ENCODE measurements at regions not wholly inside any gene's neighbourhood (a gene's known extent, or its start where the extent isn't known, plus 50 kb on each side); places are given as distances from the start of the nearest gene placed in this dataset.

- no peak for DNase-seq (ENCODE audit: low read depth in 2 of 2)
These were observed 208.3 kb upstream of the FANCL start for GRCh38 chr2:58449286-58450010.

DNA sequence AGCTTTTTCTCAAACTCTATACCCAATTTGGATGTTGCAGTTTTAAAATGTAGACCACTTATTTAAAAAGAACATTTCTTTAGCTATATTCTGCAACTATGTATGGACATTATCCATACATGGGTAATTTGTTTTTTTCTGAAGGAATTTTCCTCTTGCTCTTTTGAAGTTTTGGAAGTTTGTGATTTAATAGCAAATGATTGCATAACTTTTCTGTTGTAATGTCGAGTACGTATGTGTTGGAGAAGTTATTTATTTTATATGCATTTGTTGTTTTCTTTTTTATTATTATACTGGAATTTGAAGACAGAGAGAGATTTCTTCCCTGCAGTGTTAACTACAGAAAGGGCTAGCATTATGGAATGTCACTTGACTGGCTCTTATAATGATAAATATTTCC is 207.7 kb upstream of the FANCL start:
- DNase-seq (ENCODE audit: low read depth in 2 of 2) = no peak

GRCh38 chr2:58448065-58448507 is 207.0 kb upstream of the FANCL start:
- DNase-seq (ENCODE audit: low read depth in 2 of 2) = no peak

DNA sequence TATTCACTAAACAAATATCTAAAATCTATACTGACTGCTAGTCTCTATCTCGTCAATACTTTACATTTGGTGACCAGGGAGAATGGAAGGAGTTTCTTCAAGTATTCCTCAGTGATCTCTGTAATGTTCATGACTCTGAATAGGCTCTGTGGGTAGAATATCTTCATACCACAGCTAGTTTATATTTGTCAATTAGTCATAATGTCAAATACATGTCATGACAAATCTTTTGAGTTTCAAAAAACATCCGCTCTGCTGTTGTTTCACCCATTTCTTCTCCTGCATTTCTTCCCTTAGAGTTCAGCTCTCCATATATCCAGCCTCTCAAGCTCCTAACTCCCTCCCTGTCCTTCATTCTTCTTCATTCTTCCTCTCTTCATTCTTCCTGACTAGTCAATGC is 206.5 kb upstream of the FANCL start:
- no peak for DNase-seq (ENCODE audit: low read depth in 2 of 2)

DNA sequence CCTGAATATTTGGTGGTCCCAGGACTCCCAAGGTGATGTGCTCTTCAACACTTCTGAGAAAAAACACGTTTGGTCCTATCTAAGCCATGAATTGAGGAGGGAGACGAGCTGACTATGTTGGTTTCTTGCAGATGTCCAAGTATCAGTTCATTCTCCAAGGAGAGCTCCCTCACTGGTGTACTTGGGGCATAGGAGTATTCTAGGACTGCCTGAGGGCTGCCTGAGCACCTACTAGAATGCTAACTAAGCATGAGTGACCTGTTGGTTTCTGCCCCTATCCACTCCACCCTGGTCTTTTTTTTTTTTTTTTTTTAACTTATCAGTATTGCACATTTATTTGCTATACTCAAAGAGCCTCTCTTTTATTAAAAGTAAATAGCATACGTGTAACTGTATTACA is 200.5 kb upstream of the FANCL start:
- no peak for DNase-seq (ENCODE audit: low read depth in 2 of 2)

DNA sequence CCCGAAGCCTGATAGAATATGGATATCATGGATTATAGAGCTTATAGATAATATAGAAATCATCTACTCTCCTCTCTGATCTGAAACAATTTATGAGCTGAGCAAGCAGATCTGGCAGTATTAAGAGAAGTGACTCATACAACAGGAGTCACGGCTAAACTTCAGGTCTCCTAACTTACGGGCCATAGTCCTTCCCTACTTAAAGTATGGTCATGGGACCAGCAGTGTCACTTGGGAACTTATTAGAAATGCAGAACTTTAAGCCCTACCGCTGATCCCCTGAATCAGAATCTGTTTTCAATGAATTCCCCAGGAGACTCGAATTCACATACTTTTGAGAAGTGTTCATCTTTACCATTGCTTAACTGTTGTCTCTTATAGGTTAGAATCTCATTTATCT is 195.7 kb upstream of the FANCL start:
- DNase-seq (ENCODE audit: low read depth in 2 of 2) = no peak

GRCh38 chr2:58435246-58435645 is 194.1 kb upstream of the FANCL start:
- no peak for DNase-seq (ENCODE audit: low read depth in 2 of 2)

GRCh38 chr2:58434692-58435091 is 193.6 kb upstream of the FANCL start:
- no peak for DNase-seq (ENCODE audit: low read depth in 2 of 2)

DNA sequence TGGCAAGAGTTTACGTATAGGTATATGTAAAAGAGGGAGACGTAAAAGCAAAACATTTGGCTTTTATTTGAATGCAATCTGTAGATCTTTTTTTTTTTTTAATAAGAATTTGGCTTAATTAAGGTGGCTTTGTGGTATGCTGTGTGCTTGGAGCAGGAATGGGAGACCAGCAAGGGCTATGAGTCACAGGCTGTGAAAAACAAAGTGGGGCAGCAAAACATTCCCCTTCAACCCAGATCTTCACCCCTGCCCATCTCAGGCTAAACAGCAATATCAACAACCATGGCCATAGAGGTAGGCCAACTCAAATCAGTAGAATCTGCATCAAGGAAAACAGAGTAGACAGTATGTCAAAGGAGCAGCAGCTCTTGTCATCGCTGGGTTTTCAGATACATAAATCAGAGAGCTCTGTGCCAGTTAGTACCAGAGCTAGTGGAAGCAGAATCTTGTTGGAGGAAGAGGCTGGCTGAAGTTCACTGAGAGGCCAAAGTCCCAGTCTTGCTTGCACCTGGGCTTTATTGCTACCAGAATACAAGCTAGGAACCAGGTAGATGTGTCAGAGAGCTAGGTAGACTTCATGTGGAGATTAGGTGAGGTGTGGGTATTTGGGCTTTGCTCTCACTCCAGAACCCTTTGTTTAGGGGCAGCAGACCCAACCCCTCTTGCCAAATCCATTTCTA is 191.5 kb upstream of the FANCL start:
- DNase-seq (ENCODE audit: low read depth in 2 of 2) = no peak

GRCh38 chr2:58429014-58429875 is 188.1 kb upstream of the FANCL start:
- DNase-seq (ENCODE audit: low read depth in 2 of 2) = no peak

DNA sequence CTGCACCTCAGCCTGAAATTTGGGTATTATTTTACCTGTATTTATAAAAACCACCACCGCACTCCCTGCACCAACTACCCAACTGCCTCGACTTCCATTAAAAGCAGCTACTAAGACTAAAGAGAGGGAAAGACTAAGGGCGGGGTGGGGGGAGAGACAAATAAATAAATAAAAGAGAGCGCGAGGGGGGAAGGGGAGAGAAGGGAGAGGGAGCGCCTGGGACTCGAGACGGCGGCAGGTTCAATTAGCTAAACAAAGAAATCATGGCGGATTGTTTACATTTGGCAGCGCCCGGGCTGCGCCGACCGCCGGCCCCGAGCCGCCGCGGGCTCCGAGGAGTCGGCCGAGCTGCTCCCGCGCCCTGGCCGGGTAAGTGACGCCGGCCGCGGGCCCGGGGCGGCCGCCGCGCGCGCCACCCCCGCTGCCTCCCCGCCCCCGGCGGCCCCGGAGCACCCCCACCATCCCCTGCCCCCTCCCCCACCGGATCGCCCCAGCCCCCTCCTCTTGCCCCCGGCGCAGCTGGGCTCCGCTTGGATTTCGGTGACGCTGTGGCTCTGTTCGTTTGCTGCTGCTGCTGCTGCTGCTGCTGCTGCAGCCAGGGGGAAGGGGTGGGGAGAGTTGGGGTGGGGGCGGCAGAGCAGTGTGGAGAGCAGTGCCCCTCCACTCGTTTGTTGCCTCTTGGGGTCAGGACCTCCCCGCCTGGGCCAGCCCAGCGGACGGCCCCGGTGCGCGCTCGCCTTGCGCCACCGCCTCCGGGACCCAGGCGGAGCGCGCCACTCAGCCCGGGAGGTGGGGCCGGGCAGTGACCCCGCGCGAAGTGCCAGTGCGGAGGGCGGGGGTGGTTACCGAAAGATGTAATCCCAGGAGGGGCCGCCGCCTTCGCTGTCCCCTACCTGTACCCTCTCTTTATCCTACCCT is 187.2 kb upstream of the FANCL start:
- DNase-seq (ENCODE audit: low read depth in 2 of 2) = no peak

DNA sequence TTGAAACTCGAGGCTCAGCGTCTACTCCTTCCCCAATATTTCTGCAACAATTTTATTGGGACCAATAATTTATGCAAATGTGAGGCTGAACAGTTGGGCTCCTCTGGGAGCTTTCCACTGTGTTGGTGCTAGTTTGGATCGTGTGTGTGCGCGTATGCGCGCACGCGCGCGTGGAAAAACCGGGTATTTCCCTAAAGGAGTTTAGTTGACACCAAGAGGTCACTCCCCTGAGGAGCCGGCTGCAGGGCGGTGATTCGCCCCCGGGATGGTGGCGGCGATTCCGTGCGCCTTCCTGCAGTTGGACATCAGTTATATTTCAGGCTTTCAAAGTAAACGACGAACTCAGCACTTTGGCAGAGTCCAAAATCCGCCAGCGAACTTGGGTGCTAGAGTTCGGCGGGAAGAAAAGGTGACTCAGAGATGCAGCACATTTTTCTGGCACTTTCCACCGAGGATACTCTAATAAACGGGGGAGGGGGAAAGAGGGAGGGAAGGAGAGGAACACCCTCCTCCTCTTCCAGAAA is 186.5 kb upstream of the FANCL start:
- DNase-seq (ENCODE audit: low read depth in 2 of 2) = no peak

DNA sequence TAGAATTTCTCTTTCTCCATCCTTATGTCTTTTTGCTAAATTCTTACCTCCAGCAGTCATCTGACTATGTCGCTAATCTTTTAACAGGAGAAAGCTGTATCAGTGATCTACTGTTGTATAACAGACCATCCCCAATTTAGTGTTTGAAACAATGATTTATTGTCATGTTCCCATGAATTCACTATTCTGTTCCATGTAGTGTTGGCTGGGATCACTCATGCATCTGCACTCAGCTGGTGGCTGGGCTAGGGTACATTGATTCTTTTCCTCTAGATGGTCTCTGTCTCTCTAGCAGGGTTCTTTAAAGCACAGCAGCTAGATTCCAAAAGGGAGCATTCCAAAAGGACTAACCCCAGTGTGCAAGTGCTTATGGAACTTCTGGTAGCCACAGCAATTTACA is 184.2 kb upstream of the FANCL start:
- no peak for DNase-seq (ENCODE audit: low read depth in 2 of 2)

DNA sequence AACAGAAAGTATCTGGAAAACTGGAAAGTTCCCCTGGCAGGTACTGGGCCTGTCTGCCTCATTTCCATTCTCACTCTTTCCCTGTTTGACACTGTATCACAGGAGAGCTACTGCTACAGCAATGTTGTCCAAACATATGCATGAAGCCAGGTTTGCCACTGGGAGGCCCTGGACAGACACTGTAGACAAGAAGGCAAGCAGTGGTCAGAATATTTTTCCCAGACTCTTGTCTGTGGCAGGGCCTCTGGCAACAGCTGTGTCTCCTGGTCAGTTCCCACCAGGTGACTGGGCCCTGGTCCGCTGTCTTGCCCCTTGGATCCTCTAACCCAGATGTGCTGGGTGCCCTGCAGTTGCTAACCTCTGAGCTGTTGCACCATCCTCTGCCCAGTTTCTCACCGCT is 178.9 kb upstream of the FANCL start:
- no peak for DNase-seq (ENCODE audit: low read depth in 2 of 2)

DNA sequence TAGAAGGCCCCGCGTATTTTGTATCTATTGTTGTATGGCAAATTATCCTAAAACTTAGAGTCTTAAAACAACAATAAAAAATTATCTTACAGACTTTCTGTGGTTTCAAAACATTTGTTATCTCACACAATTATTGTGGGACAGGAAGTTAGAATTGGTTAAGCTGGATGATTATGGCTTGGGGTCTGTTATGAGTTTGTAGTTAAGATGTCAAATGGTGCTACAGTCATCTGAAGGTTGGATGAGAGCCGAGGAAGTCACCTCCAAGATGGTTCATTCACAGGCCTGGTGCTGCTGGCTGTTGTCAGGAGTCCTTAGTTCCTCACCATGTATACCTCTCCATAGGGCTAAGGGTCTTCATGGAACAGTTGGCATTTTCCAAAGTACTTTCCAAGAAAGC is 175.6 kb upstream of the FANCL start:
- no peak for DNase-seq (ENCODE audit: low read depth in 2 of 2)

DNA sequence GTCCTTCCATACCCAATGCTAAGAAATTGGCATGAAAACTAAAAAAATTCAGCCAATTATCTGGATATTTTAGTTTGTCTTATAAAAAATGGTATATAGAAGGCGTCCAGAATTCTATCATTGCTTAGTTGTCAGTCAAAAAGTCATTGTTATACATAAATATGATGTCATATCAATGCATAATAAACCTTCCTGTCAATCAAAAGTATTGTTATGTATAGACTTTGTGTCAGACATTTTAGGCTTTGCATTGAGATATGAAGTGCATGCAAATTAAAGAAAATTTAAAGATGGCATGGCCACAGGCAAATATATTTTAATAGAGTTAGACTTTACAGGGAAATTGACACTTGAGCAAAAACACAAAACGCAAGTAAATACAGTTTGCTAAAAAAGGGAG is 173.4 kb upstream of the FANCL start:
- no peak for DNase-seq (ENCODE audit: low read depth in 2 of 2)

- DNase-seq (ENCODE audit: low read depth in 2 of 2) = no peak
These were observed 169.4 kb upstream of the FANCL start for GRCh38 chr2:58410549-58410948.

DNA sequence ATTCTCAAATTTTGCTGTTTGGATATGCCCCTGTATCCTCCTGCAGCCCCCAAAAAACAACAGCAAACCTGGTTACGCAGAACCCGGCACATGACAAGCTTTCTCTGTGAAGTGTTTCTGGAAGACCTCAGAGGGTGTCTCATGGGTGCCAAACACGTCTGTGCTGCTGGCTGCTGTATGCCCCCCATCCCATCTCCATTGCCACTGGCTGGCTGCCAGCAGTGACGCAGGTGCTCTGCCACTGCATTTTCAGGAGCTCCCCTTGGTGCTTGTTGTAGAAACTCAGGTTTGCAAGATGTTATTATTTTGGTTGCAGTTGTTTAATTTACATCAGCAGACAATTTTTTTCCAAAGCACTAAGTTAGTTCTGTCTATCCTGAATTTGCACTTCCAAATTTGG is 166.4 kb upstream of the FANCL start:
- DNase-seq (ENCODE audit: low read depth in 2 of 2) = no peak

- no peak for DNase-seq (ENCODE audit: low read depth in 2 of 2)
These were observed 164.2 kb upstream of the FANCL start for GRCh38 chr2:58405341-58405740.

- no peak for DNase-seq (ENCODE audit: low read depth in 2 of 2)
These were observed 160.8 kb upstream of the FANCL start for GRCh38 chr2:58401936-58402335.

- no peak for DNase-seq (ENCODE audit: low read depth in 2 of 2)
These were observed 157.3 kb upstream of the FANCL start for GRCh38 chr2:58398406-58398805.

Data from stimulated activated CD4-positive, alpha-beta T cell treated with anti-CD3 and anti-CD28 coated beads, Interleukin-1b, Interleukin-23, amount 100 ng/mL, for 4 hours (primary cell).